A673 (cell line): ENCODE measurements at regions not wholly inside any gene's neighbourhood (a gene's known extent, or its start where the extent isn't known, plus 50 kb on each side); places are given as distances from the start of the nearest gene placed in this dataset.

Experiments
- BruUV-seq: library from RNA; stranded (reverse); fragments of 400-500 nt; replicated peaks from 2 replicates; lab custom pipeline; 2021; lab: Mats Ljungman, UMichigan
- CTCF ChIA-PET: fragments of 300-600 bp; sonication (Branson Sonifier 250); formaldehyde crosslinking; loops from one replicate; lab custom pipeline; 2022; ENCODE audit warnings: antibody characterized with exemption; lab: Charles Lee
- POLR2A ChIA-PET: fragments of 300-600 bp; sonication (Branson Sonifier 250); formaldehyde crosslinking; loops from one replicate; lab custom pipeline; 2022; ENCODE audit warnings: antibody characterized with exemption; ENCODE audit not compliant: low non-redundant PET; lab: Charles Lee
- DNase-seq: peaks from one replicate; pipeline ENCODE4 v3.0.0-alpha.2; 2015; ENCODE audit warnings: low spot score
- H3K27ac ChIP-seq: fragments of 200-600 bp; sonication (generic); 2 replicates; pipeline ENCODE4 v1.5.1; 2016; ENCODE audit warnings: mixed run types, low read depth, mild to moderate bottlenecking, mixed read lengths, antibody characterized with exemption, low read length; ENCODE audit not compliant: poor library complexity, severe bottlenecking
- H3K27me3 ChIP-seq: fragments of 200-600 bp; sonication (generic); replicated peaks from 2 replicates; pipeline ENCODE4 v1.6.1; 2017; ENCODE audit warnings: mixed run types, low read depth, mild to moderate bottlenecking, mixed read lengths, antibody characterized with exemption, low read length; ENCODE audit not compliant: insufficient read depth, poor library complexity
- H3K36me3 ChIP-seq: fragments of 200-600 bp; sonication (generic); 2 replicates; pipeline ENCODE4 v1.6.1; 2016; ENCODE audit warnings: mixed run types, mild to moderate bottlenecking, mixed read lengths, antibody characterized with exemption, low read length; ENCODE audit not compliant: insufficient read depth, poor library complexity, severe bottlenecking
- H3K4me1 ChIP-seq: fragments of 200-600 bp; sonication (generic); 2 replicates; pipeline ENCODE4 v1.6.1; 2017; ENCODE audit warnings: mixed run types, mild to moderate bottlenecking, mixed read lengths, antibody characterized with exemption, low read length; ENCODE audit not compliant: insufficient read depth, poor library complexity, severe bottlenecking
- H3K4me3 ChIP-seq: fragments of 200-600 bp; sonication (generic); 2 replicates; pipeline ENCODE4 v1.5.1; 2016; ENCODE audit warnings: low read depth, mixed run types, mild to moderate bottlenecking, mixed read lengths, low read length; ENCODE audit not compliant: poor library complexity, severe bottlenecking
- H3K9me3 ChIP-seq: fragments of 200-600 bp; sonication (generic); 2 replicates; pipeline ENCODE4 v1.6.1; 2016; ENCODE audit warnings: mixed run types, low read depth, mild to moderate bottlenecking, mixed read lengths, antibody characterized with exemption, low read length; ENCODE audit not compliant: poor library complexity, severe bottlenecking
- CTCF ChIP-seq: fragments of 300-800, 200-600 bp; sonication (generic); conservative IDR thresholded peaks from 2 replicates; pipeline ENCODE4 v1.5.1; 2017; ENCODE audit warnings: low read depth, mild to moderate bottlenecking, antibody characterized with exemption, low read length, moderate library complexity, mixed read lengths
- EZH2 ChIP-seq: fragments of 200-600 bp; sonication (generic); IDR thresholded peaks from 2 replicates; pipeline ENCODE4 v1.6.1; 2017; ENCODE audit warnings: borderline replicate concordance, low read depth, mild to moderate bottlenecking, mixed read lengths, antibody characterized with exemption, low read length; ENCODE audit not compliant: poor library complexity, severe bottlenecking
- intact Hi-C: fragments of 100-400 bp; cut with micrococcal nuclease; formaldehyde crosslinking; loops from one replicate; pipeline ENCODE4 v1.10.0; 2022; ENCODE audit not compliant: unreplicated experiment

GRCh38 chr4:115365185-115365584 lies 251.8 kb upstream of the NDST4 start:
- no peaks in the 10 kb centered on the region for H3K36me3 ChIP-seq
- intact Hi-C loops: no loop called here
- TF ChIP-seq CTCF (no peak), EZH2 (no peak)
- H3K27me3 ChIP-seq: no peaks in the 10 kb centered on the region
- H3K4me1 ChIP-seq: peaks cover 6% of the 10 kb centered on the region
- no peak for DNase-seq
- no peak overlapping the region for H3K27ac ChIP-seq
- no peaks in the 10 kb centered on the region for H3K9me3 ChIP-seq
- ChIA-PET POLR2A (interaction anchor here (0.6 kb wide), 1 partner anchor 225 kb away, joined by 3 read pairs; no protein-coding TSS in a partner anchor), CTCF (no interaction called here)
- no peak overlapping the region for H3K4me3 ChIP-seq
- no TSS peak for BruUV-seq

GRCh38 chr4:115361781-115362180 lies 248.4 kb upstream of the NDST4 start:
- intact Hi-C loops: no loop called here
- BruUV-seq: no TSS peak
- Histone ChIP-seq H3K4me1 (peaks cover 8% of the 10 kb centered on the region), H3K36me3 (no peaks in the 10 kb centered on the region), H3K4me3 (no peak overlapping the region), H3K27me3 (no peaks in the 10 kb centered on the region), H3K27ac (no peak overlapping the region), H3K9me3 (no peaks in the 10 kb centered on the region)
- no peak for TF ChIP-seq CTCF
- ChIA-PET CTCF (no interaction called here), POLR2A (no interaction called here)
- no peak for DNase-seq

- Histone ChIP-seq H3K36me3 (no peaks in the 10 kb centered on the region), H3K4me3 (no peak overlapping the region), H3K27me3 (no peaks in the 10 kb centered on the region), H3K9me3 (no peaks in the 10 kb centered on the region), H3K4me1 (peaks cover 14% of the 10 kb centered on the region), H3K27ac (no peak overlapping the region)
- TF ChIP-seq CTCF (no peak), EZH2 (no peak)
- CTCF ChIA-PET: no interaction called here
- intact Hi-C loops: no loop called here
- peak; percentile 50 for DNase-seq
- POLR2A ChIA-PET: no interaction called here
- BruUV-seq: no TSS peak
These were observed 247.0 kb upstream of the NDST4 start for GRCh38 chr4:115360431-115360830.
